GM21526 (cell line): ENCODE measurements at regions not wholly inside any gene's neighbourhood (a gene's known extent, or its start where the extent isn't known, plus 50 kb on each side); places are given as distances from the start of the nearest gene placed in this dataset.
A peak's percentile ranks its signal among the peaks of the same experiment; 100 is the strongest.

Experiments
- ATAC-seq: cut with Tn5 transposase; IDR thresholded peaks from one replicate; pipeline ENCODE4 v1.9.1; 2021; ENCODE audit warnings: moderate library complexity; ENCODE audit not compliant: unreplicated experiment, low FRiP score

GRCh38 chr4:140281828-140282552, 91.5 kb upstream of the SCOC start:
- no peak for ATAC-seq

- ATAC-seq, result no peak
Measured at GRCh38 chr4:140277576-140277975, 95.9 kb upstream of the SCOC start.

DNA sequence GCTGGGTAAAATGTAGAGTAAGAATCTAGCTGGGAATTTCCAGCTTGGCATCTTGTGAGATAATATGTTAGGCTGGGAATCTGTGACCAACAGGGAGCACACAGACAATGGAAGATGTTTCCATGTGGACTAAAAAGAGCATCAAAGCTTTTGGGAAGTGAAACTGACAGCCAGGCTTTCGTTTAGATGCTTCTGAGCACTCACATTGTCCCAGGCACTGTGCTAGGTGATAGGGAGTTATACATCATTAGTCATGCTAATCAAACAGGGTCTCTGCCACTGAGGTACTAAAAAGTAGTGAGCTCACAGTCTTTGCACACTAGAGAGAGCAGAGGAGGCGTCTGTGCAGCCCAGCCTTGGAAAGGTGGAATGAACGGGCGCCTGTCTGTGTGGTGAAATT, 101.9 kb upstream of the SCOC start:
- no peak for ATAC-seq

GRCh38 chr4:140269369-140269768, 104.1 kb upstream of the SCOC start:
- no peak for ATAC-seq

- no peak for ATAC-seq
Measured at GRCh38 chr4:140268186-140268841, 105.1 kb upstream of the SCOC start.

DNA sequence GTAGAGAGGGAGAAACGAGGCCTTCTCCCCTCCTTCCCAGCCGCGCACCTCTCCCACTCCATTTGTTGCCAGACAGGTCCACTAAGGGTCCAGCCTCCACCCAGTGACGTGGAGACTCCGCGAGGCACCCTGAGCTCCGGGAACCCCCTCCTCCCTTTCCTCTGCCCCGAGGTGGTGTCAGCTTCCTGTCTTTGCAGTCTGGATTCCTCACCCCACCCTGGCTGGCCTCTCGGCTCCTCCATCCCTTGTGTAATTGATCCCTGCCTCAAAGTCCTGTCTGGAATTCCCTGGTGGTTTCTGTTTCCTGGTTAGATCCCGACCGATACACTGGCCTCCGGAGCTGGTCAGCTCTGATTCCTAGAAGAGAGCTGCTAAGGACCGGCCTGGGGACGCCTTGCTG, 105.9 kb upstream of the SCOC start:
- no peak for ATAC-seq

DNA sequence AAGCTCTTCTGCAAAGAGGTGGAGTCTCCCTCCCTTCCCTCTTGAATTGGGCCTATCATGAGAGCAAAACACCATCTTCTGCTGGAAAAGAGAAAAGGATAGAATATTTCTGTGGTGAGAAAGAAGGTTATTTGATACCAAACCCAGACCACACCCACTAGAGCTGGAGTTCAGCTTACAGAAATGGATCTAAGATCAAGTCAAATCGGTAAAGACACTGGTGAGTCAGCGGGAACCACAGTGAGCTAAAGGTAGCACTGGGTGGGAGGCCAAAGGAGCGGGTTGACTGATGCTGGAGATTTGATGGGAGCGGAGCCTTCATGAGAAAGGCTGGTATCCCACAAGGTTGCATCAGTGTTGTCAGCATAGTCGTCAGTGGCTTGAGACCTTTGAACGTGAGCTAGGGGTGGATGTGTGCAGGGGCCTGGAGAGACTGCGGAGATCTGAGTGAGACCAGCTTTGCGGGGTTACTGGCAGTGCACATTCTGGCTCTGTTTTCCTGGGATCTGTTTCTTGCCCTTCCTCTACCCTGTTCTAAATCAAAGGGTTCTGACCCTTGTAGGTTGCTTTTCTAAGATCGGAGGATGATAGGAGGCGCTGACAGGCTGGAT, 106.4 kb upstream of the SCOC start:
- no peak for ATAC-seq

DNA sequence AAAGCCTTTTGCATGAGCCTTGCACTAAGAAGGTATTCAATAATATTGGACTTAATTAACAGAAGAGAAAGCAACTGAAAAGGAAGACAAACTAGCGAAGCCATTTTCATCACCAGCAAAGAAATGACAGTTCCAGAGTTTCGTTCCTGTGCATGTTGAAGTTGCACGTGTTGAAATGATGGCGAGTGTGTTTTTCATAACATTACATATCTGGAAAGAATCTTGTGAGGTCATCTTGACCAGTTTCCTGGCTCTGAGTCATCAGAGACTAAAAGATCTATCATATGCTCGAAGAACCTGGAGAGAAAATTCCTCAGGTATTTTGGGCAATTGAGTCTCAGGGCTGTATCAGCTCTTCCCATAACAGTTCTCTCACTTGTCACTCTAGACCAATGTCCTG, 106.2 kb upstream of the MAML3 start:
- ATAC-seq, result no peak

- ATAC-seq, result no peak
Measured at GRCh38 chr4:140258476-140258875, 104.5 kb upstream of the MAML3 start.

GRCh38 chr4:140257461-140258305, 103.7 kb upstream of the MAML3 start:
- ATAC-seq, result no peak

- ATAC-seq, result no peak
Measured at GRCh38 chr4:140256941-140257340, 103.0 kb upstream of the MAML3 start.

GRCh38 chr4:140256335-140256734, 102.4 kb upstream of the MAML3 start:
- ATAC-seq, result no peak

DNA sequence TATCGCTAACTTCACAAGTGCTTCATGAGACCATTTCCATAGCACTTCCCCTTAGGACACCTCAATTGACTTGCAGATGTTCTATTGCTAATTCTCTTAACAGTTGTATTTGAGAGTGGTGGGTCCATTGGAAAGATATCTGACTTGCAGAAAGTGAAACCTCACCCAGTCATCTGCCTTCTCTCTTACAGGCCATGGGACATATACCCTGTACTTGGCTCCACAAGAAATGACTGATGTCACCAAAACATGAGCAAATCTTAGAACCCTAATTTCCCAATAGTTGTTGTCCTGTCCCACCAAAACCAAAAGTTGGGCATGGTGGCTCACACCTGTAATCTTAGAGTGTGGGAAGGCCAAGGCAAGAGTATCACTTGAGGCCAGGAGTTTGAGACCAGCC, 101.9 kb upstream of the MAML3 start:
- no peak for ATAC-seq

GRCh38 chr4:140255467-140255866, 101.5 kb upstream of the MAML3 start:
- no peak for ATAC-seq

DNA sequence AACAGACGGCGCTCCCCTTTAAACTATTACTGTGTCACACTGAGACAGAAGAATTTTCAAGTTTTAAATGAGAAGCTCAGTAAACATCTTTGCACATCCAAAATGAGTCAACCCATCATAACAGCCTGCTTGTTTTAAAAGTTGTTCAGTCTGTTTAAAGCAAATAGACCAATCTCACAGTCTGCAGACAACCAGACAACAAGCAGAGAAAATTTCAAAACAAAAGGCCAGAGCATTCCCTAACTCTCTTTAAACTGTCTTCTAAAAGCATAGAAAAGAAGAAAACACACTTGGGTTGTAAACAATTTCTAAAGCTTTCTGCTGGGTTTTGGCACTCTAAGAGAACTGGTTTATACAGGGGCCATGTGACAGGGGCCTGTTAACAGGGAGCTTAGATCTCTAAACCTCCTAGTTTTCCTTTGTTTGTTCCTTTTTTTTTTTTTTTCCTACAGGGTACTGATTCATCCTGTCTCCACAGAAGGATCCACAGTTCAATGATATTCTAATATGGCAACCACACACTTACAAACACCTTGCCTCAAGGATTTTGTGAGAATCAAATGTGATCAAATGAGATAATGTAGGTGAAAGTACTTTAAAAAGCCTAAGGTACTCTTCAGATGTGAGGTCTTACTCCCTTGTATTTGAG, 100.8 kb upstream of the MAML3 start:
- no peak for ATAC-seq

- ATAC-seq, result no peak
Measured at GRCh38 chr4:140253556-140254027, 99.6 kb upstream of the MAML3 start.

DNA sequence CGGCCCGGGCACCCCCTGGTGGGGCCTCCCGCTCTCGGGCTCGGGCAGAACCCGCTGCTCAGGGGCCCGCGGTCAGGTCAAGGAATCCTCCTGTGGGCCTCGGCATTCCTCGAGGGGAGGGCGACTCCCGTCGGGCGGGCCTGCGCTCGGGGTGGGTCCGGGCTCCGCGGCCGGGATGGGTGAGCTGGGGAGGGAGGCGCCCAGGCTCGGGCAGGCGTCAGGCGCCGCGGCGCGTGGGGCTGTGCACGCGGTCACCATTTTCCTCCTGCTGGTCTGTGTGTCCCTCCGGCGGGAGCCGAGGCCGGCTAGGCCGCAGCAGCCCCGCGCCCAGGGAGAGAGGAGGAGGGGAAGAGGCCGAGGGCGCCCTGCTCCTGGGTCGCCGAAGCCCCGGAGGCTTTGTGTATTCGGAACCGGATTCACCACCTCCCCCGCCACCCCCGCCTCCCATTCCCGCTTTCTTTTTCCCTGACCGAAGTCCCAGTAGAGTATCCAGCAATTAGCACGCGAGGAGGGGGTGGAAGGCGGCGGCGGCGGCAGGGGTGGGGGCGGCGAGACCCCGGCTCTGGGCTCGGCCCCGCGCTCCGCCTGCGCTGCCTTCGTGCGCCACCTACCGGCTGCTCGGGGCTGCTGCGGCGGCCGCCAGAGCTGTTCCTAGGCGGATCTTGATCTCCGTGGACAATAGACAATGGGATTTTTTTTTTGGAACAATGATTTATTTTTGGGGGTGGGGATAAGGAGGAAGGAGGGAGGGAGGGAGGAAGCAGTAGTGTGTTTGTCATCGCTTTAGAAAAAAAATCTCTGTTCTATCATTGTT, 99.0 kb upstream of the MAML3 start:
- ATAC-seq, result peak; percentile 56

GRCh38 chr4:140252141-140252741, 98.3 kb upstream of the MAML3 start:
- no peak for ATAC-seq

DNA sequence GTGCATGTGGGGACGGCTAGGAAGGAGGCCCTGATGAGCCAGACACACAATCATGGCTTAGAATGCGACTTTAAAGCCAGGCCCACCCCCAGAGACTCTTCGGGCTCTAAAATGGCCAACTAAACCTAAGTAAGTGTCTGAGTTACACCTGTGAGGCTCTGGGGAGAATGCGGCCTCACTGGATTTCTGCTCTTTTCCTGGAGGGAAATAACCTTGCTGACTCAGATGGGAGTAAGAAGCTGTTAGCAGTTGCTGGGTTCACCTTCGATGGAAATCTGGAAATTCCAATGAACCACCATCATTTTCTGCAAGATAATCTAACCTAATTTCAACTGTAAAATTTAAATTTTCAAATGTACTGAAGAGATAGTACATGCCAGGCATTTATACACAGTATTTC, 97.6 kb upstream of the MAML3 start:
- no peak for ATAC-seq
